Left colon (tissue), 2 donors: ENCODE measurements at regions not wholly inside any gene's neighbourhood (a gene's known extent, or its start where the extent isn't known, plus 50 kb on each side); places are given as distances from the start of the nearest gene placed in this dataset.

Source experiments
- ATAC-seq: fragments of 200-7000 bp; cut with Tn5 transposase; one replicate; pipeline ENCODE4 v1.9.1; 2020; ENCODE audit warnings: mild to moderate bottlenecking, moderate library complexity
- DNase-seq, 2 donors: peaks; one replicate each; pipeline ENCODE4 v3.0.0-alpha.2; 2020
- intact Hi-C, 2 donors: fragments of 100-400 bp; cut with DNase I in 1 of 2; cut with micrococcal nuclease in 1 of 2; formaldehyde crosslinking; loops; one replicate each; pipeline versions ENCODE4 v1.11.2 to v1.14.0; 2022; cut with DNase I, micrococcal nuclease
- donor health status: DM: no; HTN: no; CAD: no.
- donor health status: DM: yes; HTN: yes; CAD: no.

GRCh38 chr4:3391422-3391821 is 50.3 kb upstream of the HGFAC start:
- DNase-seq (no peak), ATAC-seq (no peak)

More at GRCh38 chr4:3391422-3391821, 50.3 kb upstream of the HGFAC start:
- intact Hi-C loops: no loop called here
